NCI-H128 (cell line): ENCODE measurements at regions not wholly inside any gene's neighbourhood (a gene's known extent, or its start where the extent isn't known, plus 50 kb on each side); places are given as distances from the start of the nearest gene placed in this dataset.

ENCODE experiments used
- DNase-seq: peaks from one replicate; lab custom pipeline; 2025; ENCODE audit not compliant: unreplicated experiment; lab: John Stamatoyannopoulos, UW

DNA sequence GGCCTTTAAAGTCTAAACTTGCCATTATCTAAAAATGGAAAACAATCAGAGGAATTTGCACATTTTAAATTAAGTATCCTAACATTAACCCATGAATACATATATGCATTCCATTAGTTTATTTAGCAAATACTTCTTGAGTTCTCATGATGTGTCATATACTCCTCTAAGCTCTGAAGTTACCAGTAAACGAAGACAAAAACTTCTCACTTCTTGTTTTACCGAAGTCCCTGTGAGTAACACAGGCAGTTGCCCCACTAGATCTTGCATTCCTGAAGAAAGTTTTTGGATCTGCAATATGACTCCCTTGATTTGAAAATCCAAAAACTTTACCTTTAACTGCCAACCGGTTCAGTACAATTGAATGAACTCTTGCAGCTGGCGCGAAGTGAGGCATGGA lies 439.0 kb upstream of the MPDZ start:
- DNase-seq, result no peak

DNA sequence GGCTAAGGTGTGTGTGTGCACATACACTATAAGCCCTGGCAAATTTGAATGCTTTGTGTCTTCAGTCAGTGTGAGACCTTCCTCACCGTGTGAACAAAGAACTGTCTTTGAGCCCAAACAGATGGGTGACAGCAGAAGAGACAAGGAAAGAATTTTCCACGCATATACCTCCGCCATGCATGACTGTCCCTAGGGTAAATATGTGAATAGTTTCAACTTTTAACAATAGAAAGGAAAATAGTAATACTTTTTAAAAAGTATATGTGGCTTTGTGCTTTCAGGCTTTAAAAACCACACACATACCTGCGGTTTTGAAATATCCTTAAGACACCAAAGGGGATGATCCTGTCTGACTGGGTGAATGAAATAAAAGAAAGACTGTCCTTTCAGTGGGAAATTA lies 438.6 kb upstream of the MPDZ start:
- no peak for DNase-seq

DNA sequence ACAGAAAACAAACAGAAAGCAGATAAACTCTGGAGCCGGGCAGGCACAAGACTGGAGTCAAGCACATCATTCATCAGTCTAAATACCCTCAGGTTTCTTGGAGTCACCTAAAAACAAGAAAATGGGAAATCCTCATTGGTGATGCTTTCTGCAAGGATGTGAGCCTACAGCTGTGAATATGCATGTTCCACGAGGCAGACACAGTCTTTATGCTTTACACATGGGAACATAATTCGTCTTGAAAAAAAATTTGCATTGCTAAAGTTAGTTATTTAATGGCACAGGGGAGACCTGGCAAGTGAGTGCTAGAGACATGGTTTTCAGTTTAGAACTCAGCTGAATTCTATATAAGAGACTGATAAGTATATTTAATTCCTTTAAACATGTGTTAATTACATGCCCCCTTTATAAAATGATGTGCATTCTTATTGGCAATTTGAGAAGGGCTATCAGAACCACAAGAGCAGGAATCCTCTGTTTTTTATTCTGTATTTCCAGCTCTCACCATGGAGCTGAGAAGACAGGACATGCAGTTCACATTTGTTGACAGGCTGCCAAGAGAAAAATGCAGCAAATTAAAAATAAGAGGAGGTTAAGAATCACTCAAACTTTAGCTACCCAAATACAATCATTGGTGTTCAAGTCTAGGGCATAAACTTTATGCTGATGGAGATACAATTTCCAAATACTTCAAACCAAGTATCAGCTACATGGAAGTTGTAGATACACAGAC lies 438.0 kb upstream of the MPDZ start:
- DNase-seq, result no peak

DNA sequence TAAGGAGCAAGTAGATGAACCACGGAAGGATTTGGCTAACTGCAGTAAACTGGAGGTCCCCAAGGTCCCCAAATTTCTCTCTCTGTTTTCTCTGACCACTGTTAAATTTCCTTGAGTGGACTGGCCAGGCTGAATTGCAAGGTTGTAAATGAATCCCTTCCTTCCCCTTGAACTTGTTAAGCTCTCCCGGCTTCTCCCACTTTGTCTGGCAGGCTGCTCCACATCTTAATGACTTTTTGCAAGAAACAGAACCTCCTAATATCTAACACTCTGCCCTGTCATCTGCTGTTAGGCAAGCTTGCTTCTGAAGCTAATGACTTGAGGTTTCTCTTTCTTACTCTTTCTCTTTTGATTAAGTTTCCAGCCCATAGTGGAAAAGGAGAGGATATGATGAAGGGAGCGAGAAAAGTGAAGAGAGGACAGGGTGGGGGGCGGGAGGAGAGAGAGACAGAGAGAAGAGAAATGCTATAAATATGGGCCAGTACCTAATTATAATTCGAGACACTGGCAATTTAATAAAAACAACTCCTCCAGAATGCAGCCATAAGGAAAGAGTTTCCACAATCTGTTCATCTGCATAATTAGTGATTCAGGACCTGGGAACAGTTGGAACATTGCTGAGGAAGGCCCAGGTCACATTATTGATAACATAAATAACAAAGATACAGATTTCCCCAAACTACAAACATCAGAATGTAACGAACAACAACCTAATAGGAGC lies 437.3 kb upstream of the MPDZ start:
- no peak for DNase-seq

DNA sequence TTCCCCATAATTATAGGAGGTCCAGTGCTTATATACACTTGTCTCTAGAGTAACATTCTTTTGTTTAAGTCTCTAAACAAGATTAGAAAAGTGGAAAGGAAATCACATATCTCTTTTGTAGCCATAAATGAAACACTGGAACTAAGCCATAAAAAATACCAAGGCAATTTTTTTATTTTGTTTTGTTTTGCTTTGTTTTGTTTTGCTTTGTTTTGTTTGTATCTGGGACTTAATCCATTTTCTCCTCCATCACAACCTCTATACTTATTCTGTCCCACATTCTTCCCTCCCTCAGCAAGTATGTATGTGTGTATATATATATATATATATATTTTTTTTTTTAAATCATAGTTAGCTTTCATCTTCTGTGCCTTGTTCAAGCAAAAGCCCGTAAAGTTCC lies 436.6 kb upstream of the MPDZ start:
- DNase-seq, result no peak

DNA sequence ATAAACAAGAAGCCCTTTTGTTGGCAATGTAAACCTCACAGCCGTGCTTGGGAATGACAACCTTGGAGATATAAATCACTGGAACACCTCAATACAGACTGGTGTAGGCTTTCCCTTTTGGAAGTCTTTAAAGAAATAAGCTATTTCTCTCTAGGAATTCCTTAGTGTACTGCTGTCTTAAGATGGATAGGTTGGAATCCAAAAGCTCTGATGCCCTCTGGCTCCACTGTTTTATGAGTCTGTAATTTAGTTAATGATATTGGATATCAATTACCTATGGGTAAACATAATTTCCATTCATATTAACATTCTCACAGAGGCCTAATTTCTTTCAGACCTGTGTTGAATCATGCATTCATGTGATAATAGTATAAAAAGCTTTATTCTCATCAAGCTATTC lies 435.9 kb upstream of the MPDZ start:
- no peak for DNase-seq

DNA sequence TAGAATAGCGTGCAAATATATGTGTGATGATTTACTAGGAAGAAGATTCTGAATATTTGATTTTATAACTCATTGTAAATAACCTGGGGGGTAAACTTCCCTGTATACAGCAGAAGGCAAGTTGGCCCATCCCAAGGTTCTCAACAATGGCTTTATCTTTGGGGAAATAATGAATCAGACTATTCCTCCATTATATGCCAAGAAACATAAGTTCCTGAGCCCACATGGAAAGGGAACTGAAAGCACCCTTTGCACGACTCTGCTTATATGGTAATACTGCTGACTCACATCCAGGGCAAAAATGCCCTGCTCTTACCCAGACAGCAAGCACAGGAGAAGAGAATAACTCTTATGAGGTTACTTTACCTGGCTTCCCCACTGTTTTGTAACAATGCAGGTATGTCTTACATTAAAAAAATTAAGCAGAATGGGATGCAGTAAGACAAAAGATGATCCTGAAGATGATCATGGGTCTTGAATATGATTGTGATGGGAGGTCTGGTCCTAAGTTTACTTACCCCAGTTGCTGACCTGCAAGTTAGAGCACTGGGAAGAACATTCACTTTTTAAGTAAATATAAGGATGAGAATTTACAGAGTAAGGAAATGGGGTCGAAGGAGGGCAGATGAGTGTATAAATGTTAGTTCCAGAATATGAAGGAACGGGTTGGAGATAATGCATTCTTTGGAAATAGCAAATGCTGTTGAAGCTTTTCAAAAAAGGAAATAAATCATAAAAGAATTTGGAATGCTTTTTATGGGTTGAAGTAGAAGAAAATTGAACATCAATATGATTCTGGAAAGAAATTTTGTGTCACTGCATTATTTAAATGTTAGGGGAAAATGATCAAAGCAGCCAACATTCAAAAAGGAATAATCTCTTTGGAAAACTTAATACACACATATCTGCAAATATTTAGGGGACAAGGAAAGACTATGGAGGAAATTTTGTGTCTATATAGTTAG lies 428.4 kb upstream of the MPDZ start:
- no peak for DNase-seq

DNA sequence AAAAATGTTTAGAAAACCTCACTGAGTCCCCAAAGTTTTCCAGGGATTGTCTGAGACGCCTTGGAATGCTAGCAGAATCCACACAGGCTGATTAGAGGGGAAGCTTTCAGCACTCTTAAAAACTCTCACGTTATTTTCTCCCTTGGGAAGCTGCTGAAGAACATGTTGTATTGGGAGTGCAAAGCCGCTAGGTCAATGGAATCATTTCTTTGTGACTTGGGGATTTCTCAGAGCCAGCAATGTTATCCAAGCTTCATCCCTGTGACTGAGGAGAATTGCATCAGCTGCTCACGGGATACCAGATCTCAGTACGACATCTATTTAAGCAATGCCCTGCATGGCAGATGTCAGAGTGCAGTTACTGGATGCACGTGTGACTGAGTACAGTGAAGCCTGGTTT lies 426.4 kb upstream of the MPDZ start:
- no peak for DNase-seq

DNA sequence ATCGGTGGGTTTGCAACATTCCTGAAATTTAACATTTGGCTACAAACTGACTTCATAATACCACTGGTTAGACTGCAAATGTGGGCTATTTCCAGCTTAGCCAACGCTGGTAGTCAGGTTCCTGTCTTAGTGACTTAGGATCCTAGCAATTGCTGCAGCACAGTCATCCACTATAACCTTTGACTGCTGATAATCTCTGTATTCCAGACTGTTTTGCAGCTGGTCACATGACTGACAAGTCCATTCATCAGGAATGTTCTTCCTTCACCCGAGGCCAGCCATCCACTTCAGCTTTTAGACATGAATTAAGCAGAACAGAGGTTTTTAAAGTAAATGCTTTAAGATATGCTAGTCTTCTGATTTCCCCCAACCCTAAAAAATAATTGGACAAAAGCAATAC lies 425.9 kb upstream of the MPDZ start:
- no peak for DNase-seq

DNA sequence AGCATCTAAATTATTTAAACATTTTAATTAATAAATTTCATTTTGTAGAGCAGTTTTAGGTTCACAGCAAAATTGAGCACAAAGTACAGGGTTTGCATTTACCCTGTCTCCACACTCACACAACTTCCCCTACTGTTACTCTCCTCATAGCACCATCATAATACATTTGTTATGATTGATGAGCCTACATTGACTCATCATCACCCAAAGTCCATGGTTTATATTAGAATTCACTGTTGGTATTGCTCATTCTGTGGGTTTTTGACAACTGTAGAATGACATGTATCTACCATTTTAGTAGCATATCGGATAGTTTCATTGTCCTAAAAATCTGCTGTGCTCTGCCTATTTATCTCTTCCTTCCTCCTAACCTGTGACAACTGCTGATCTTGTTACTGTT lies 411.1 kb upstream of the MPDZ start:
- DNase-seq, result no peak

DNA sequence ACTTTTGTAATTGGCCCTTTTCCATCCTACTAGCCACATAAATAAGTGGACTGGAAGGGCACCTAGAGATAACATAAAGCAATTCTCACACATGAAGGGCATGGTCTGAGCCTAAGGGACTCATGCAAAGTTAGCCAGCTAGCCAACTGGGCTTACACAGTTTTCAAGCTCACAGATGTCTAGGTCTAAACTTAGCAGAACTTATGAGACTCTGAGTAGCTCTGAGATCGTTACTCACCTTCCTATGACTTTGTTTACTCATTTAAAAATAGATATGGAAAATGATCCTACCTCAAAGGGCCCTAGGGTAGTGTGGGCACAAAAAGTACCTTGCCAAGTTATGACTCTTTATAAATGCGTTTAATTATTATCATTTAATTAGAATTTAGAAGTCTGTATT lies 410.4 kb upstream of the MPDZ start:
- DNase-seq, result no peak

DNA sequence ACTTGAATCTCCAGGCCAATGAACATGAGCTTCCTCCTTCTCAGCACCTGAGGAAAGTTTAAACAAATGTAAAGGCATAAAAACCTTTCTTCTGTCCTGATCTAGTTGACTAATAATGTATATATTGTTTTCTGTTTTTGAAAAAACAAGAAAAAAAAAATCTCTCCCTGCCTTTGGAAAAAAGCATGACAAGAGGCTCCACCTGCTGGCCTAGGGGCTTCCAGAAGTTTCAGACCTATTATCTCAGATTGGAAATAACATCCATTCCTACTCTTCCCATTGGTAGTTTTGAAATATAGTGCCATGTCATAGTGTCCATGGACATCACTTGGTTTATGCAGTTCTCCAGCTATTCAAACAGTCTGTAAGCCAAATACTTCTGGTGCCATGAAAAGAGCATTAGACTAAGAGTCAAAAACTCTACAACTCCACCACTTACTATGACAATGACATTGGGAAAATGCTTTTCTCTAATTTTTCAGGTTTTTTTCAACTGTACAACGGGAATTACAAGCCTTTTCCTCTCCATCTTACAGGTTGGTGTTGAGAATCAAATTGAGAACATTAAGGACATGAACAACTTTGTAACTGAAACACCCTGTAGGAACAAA lies 409.6 kb upstream of the MPDZ start:
- no peak for DNase-seq

DNA sequence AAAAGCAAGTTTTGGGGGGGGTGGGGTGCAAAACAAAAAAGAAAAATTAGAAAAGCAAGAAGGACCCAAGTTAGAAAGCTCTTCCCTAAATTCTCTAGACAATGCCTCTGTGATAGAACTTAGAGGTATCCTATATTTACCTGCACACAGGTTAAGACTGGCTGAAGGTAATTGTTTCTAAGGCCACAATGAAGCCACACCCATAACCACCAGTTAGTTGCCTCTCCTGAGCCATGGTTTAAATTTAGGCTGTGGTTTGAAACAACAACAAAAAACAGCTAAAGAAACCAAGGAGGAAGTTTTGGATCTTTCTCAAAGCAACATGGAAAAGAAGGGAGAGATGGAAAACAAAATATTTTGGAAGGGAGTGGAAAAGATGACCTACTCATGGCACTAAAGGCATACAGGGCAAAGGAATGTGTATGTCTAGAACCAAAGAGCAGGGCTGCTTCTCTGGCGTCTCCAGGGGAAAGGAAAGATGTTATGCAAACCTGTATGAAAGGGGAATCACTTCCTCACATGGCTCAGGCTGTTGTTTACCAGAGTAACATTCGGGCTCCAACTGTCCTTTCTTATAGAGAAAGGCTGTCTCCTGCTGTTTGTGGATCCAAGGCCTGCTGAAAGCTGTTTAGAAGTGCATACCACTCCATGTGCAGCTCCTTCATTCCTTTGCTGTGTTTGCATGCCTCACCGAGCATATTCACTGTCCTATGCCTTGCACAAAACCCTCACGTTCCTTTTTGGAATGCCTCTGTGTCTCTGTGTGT lies 408.9 kb upstream of the MPDZ start:
- DNase-seq, result no peak

DNA sequence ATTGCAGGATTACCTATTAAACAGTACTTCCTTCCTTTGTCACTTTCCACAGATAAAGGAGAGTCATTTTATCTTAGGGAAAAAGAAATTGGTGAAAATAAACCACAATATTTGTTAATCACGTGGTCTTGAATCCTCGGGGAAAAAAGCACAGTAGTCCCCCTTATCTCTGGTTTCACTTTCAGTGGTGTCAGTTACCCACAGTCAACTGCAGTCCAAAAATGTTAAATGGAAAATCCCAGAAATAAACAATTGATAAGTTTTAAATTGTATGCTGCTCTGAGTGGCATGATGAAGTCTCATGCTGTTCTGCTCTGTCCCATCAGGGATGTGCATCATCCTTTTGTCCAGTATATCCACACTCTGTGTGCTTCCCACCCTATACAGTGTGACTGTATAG lies 405.2 kb upstream of the MPDZ start:
- DNase-seq, result no peak

DNA sequence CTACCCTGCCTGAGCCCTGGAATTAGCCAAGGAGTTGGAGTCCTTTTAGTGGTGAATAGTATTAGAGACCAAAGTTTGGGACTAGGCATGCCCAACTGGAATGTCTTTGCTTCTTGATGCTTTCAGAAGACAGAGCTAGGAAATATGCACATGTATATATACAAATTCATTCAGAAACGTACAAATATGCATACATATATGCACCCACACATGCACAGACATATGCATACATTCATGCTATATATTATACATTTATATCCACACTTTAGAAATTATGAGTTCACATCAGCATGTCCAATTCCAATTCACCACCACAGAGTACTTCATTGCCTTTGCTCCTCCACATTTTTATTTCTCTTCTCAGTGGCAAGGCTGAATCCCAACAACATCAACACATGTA lies 398.3 kb upstream of the MPDZ start:
- DNase-seq, result no peak

DNA sequence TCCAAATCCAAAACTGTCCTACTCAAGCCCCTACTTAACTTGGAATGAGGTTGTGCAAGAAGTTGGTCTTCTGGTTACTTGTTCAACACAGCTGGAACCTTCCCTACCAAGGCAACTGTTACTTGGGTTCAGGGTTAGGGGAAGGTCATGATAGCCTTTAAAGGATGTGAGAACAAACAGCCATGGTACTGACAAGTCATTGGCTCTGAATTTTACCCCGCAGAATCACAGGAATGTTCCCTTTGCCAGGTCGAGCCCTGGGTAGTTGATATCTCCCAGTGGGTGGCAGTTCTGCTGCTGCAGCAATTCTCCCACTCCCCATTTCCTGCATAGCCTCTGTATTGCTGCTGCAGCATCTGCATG lies 396.1 kb upstream of the MPDZ start:
- DNase-seq, result no peak

DNA sequence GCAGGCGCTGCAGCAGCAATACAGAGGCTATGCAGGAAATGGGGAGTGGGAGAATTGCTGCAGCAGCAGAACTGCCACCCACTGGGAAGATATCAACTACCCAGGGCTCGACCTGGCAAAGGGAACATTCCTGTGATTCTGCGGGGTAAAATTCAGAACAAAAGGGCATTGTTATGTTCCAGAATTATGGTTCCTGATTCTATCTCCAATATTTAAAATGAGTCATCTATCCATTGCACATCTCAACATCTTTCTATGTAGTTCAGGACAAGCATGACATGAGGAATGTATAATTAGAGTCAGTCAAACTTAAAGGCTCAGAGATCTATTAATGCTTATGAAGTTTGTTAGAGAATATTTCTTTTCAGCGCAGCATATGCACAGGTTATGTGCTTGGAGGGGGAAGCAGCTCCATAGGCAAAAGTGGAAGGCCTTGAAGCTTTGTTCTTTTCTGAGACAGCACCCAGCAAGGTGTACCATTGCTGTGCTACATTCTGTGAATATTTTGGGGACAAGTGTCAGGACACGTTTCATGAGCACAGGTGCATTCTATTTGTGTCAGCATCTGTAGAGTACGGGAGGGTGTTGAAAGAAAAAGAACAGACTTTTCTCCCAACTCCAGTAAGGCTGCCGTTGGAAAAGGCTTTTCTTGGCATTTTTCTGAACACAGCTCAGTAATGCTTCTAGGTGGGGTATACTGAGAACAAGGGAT lies 395.6 kb upstream of the MPDZ start:
- no peak for DNase-seq

DNA sequence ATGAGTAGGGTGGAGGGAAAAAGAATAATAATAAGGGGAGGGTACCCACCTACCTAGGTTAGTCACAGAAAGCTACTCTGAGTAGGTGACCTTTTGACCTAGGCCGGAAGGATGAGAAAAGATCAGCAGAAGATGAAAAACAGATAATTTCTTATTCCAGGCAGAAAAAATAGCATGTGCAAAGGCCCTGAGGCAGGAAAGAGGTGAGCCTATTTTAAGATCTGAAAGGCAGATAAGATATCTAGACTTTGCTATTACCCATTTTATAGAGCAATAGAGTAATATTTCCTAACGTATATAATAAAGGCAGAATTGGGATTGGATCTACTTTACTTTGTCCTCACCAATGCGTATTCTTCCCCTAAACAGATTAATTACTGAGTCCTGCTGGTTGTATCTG lies 393.9 kb upstream of the MPDZ start:
- DNase-seq, result no peak

DNA sequence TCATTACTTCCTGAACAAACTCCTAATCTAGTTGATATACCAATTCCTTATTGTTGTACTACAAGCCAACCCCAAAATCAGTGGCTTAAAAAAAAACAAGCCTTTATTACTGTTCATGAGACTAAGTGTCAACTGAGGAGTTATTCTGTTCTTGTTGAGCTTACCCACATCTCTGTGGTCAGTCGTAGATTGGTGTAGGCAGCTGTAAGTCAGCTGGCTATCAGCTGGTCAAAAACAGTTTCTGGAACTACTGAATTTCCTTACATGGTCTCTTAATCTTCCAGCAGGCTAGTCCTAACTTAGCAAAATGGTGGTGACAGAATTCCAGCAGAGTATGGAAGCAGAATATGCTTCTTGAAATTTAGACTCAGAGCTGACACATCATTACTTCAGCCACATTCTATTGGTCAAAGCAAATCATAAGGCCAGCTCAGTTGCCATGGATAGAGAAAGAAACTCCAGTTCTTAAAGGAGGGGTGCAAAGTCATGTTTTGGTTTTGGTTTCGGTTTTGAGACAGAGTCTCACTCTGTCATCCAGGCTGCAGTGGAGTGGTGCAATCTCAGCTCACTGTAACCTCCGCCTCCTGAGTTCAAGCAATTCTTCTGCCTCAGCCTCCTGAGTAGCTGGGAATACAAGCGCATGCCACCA lies 386.1 kb upstream of the MPDZ start:
- no peak for DNase-seq

DNA sequence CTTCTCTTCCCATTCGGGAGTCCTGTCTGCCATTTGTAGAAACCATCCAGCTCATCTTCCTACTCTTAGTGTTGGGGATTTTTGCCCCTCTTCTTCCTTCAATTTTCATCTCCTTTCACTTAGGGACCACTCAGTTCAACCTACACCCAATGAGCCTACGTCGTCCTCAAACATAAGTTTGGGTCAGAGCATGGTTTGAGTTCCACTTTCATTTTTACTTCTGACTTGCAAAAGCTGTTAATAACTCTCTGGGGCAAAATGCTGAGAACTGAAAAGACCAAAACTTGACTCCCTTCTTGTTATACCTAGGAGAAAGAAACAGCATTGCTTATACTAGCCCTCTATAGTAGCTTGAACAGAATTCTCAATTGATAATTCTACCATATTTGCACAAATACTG lies 381.5 kb upstream of the MPDZ start:
- no peak for DNase-seq
